HG03565 (cell line): ENCODE measurements at regions not wholly inside any gene's neighbourhood (a gene's known extent, or its start where the extent isn't known, plus 50 kb on each side); places are given as distances from the start of the nearest gene placed in this dataset.

Experiments
- ATAC-seq: cut with Tn5 transposase; IDR thresholded peaks from one replicate; pipeline ENCODE4 v1.9.1; 2021; ENCODE audit warnings: mild to moderate bottlenecking, moderate library complexity; ENCODE audit not compliant: unreplicated experiment

GRCh38 chr12:39061576-39061975 lies 156.2 kb upstream of the CPNE8 start:
- no peak for ATAC-seq

- no peak for ATAC-seq
Measured at GRCh38 chr12:39048395-39048794, 143.0 kb upstream of the CPNE8 start.

GRCh38 chr12:39047539-39048262 lies 142.3 kb upstream of the CPNE8 start:
- no peak for ATAC-seq

GRCh38 chr12:39044754-39045153 lies 139.4 kb upstream of the CPNE8 start:
- ATAC-seq: no peak

GRCh38 chr12:39043424-39043822 lies 138.0 kb upstream of the CPNE8 start:
- ATAC-seq: no peak

GRCh38 chr12:39040275-39040674 lies 134.9 kb upstream of the CPNE8 start:
- ATAC-seq: no peak

GRCh38 chr12:39037115-39037514 lies 131.7 kb upstream of the CPNE8 start:
- no peak for ATAC-seq

- no peak for ATAC-seq
Measured at GRCh38 chr12:39036105-39036504, 130.7 kb upstream of the CPNE8 start.

GRCh38 chr12:39033782-39034181 lies 128.4 kb upstream of the CPNE8 start:
- ATAC-seq: no peak

- ATAC-seq: no peak
Measured at GRCh38 chr12:39032448-39032847, 127.1 kb upstream of the CPNE8 start.

- no peak for ATAC-seq
Measured at GRCh38 chr12:39032034-39032433, 126.6 kb upstream of the CPNE8 start.

GRCh38 chr12:39028382-39028781 lies 123.0 kb upstream of the CPNE8 start:
- no peak for ATAC-seq

GRCh38 chr12:39012870-39013269 lies 107.5 kb upstream of the CPNE8 start:
- no peak for ATAC-seq

GRCh38 chr12:39011166-39011565 lies 105.8 kb upstream of the CPNE8 start:
- ATAC-seq: no peak

GRCh38 chr12:39010406-39010805 lies 105.0 kb upstream of the CPNE8 start:
- no peak for ATAC-seq

GRCh38 chr12:39007619-39008018 lies 102.2 kb upstream of the CPNE8 start:
- ATAC-seq: no peak

GRCh38 chr12:39006286-39006685 lies 100.9 kb upstream of the CPNE8 start:
- no peak for ATAC-seq

GRCh38 chr12:39005671-39006070 lies 100.3 kb upstream of the CPNE8 start:
- ATAC-seq: no peak

- ATAC-seq: no peak
Measured at GRCh38 chr12:39003541-39004155, 98.3 kb upstream of the CPNE8 start.

- no peak for ATAC-seq
Measured at GRCh38 chr12:39000370-39000769, 95.0 kb upstream of the CPNE8 start.

GRCh38 chr12:38998887-38999482 lies 93.6 kb upstream of the CPNE8 start:
- ATAC-seq: no peak

GRCh38 chr12:38995249-38995648 lies 89.9 kb upstream of the CPNE8 start:
- ATAC-seq: no peak
